ENCODE measurements at regions not wholly inside any gene's neighbourhood (a gene's known extent, or its start where the extent isn't known, plus 50 kb on each side); places are given as distances from the start of the nearest gene placed in this dataset.
"Not testable (repeated sequence)": the region's sequence is repeated elsewhere in the genome, so short reads cannot be mapped to it uniquely, and the experiment has no call there.

- DNase-seq (ENCODE audit: low read depth in 2 of 2) = no peak
Observed at GRCh38 chr13:84588023-84588422, 705.7 kb upstream of the SLITRK1 start.

GRCh38 chr13:84579901-84580300, 697.6 kb upstream of the SLITRK1 start:
- DNase-seq (ENCODE audit: low read depth in 2 of 2) = not testable (repeated sequence)

GRCh38 chr13:84574851-84575250, 692.6 kb upstream of the SLITRK1 start:
- no peak for DNase-seq (ENCODE audit: low read depth in 2 of 2)

- no peak for DNase-seq (ENCODE audit: low read depth in 2 of 2)
Observed at GRCh38 chr13:84571264-84571663, 689.0 kb upstream of the SLITRK1 start.

GRCh38 chr13:84570831-84571230, 688.6 kb upstream of the SLITRK1 start:
- no peak for DNase-seq (ENCODE audit: low read depth in 2 of 2)

- no peak for DNase-seq (ENCODE audit: low read depth in 2 of 2)
Observed at GRCh38 chr13:84569366-84569765, 687.1 kb upstream of the SLITRK1 start.

GRCh38 chr13:84567848-84568247, 685.6 kb upstream of the SLITRK1 start:
- DNase-seq (ENCODE audit: low read depth in 2 of 2) = no peak

- no peak for DNase-seq (ENCODE audit: low read depth in 2 of 2)
Observed at GRCh38 chr13:84566780-84567179, 684.5 kb upstream of the SLITRK1 start.

GRCh38 chr13:84563611-84564010, 681.3 kb upstream of the SLITRK1 start:
- DNase-seq (ENCODE audit: low read depth in 2 of 2) = no peak

GRCh38 chr13:84553227-84553626, 671.0 kb upstream of the SLITRK1 start:
- DNase-seq (ENCODE audit: low read depth in 2 of 2) = no peak

GRCh38 chr13:84543962-84544361, 661.7 kb upstream of the SLITRK1 start:
- DNase-seq (ENCODE audit: low read depth in 2 of 2) = no peak

GRCh38 chr13:84542348-84542747, 660.1 kb upstream of the SLITRK1 start:
- no peak for DNase-seq (ENCODE audit: low read depth in 2 of 2)

GRCh38 chr13:84536906-84537305, 654.6 kb upstream of the SLITRK1 start:
- DNase-seq (ENCODE audit: low read depth in 2 of 2) = no peak

- DNase-seq (ENCODE audit: low read depth in 2 of 2) = no peak
Observed at GRCh38 chr13:84528408-84529070, 646.3 kb upstream of the SLITRK1 start.

- DNase-seq (ENCODE audit: low read depth in 2 of 2) = no peak
Observed at GRCh38 chr13:84525865-84526264, 643.6 kb upstream of the SLITRK1 start.

GRCh38 chr13:84524586-84524985, 642.3 kb upstream of the SLITRK1 start:
- DNase-seq (ENCODE audit: low read depth in 2 of 2) = no peak

GRCh38 chr13:84500016-84500415, 617.7 kb upstream of the SLITRK1 start:
- DNase-seq (ENCODE audit: low read depth in 2 of 2) = no peak

- DNase-seq (ENCODE audit: low read depth in 2 of 2) = no peak
Observed at GRCh38 chr13:84497613-84498012, 615.3 kb upstream of the SLITRK1 start.

GRCh38 chr13:84491952-84492351, 609.7 kb upstream of the SLITRK1 start:
- no peak for DNase-seq (ENCODE audit: low read depth in 2 of 2)

- no peak for DNase-seq (ENCODE audit: low read depth in 2 of 2)
Observed at GRCh38 chr13:84487752-84488151, 605.5 kb upstream of the SLITRK1 start.

GRCh38 chr13:84481958-84482357, 599.7 kb upstream of the SLITRK1 start:
- no peak for DNase-seq (ENCODE audit: low read depth in 2 of 2)

GRCh38 chr13:84479656-84480055, 597.4 kb upstream of the SLITRK1 start:
- DNase-seq (ENCODE audit: low read depth in 2 of 2) = no peak

GRCh38 chr13:84470528-84470927, 588.3 kb upstream of the SLITRK1 start:
- no peak for DNase-seq (ENCODE audit: low read depth in 2 of 2)

- no peak for DNase-seq (ENCODE audit: low read depth in 2 of 2)
Observed at GRCh38 chr13:84466461-84466860, 584.2 kb upstream of the SLITRK1 start.
